ENCODE measurements at regions not wholly inside any gene's neighbourhood (a gene's known extent, or its start where the extent isn't known, plus 50 kb on each side); places are given as distances from the start of the nearest gene placed in this dataset.

DNA sequence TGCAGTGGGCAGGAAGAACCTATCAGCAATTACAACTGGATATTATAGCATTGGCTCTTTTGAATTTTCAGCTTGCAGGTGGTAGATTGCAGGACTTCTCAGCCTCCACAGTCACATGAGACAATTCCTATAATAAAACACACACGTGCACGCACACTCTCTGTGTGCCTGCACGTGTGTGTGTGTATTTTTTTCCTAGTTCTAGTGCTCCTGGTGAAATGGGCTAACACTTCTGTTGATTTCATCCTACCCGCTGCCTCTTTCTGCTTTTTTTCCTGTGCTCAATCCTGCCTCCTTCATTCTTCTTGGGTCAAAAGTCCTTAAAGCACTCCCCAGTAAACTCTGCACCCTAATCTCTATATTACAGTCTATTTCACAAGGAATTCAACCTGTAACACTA is 320.1 kb downstream of the OSTF1 start:
- no peaks in the 10 kb centered on the region for H3K23me2 ChIP-seq (ENCODE audit: insufficient read length, low read depth, low read length, poor library complexity, severe bottlenecking)
- DNase-seq: no peak
- no CpG with 5 or more reads among the region's 4 CpGs for WGBS (ENCODE audit: extremely low coverage, insufficient read length, low lambda C conversion rate)
- no peak overlapping the region for H3T11ph ChIP-seq (ENCODE audit: low read length)
- H3K4me1 ChIP-seq (ENCODE audit: insufficient read depth, low read length): no peaks in the 10 kb centered on the region
- no peak overlapping the region for H2BK120ac ChIP-seq (ENCODE audit: low read depth, low read length, poor library complexity, severe bottlenecking)
- no peaks in the 10 kb centered on the region for H3K79me1 ChIP-seq (ENCODE audit: insufficient read depth, low read depth, low read length, poor library complexity, severe bottlenecking)
- H2BK15ac ChIP-seq (ENCODE audit: low read depth, low read length): no peak overlapping the region
- H3K27ac ChIP-seq (ENCODE audit: insufficient read length, low read depth, low read length): no peak overlapping the region
- H3K4ac ChIP-seq (ENCODE audit: low read depth, low read length): no peak overlapping the region
- no peak overlapping the region for H3K4me2 ChIP-seq (ENCODE audit: insufficient read depth, insufficient read length, low read length)
- no peaks in the 10 kb centered on the region for H3K79me2 ChIP-seq (ENCODE audit: insufficient read depth, low read length)
- no peak overlapping the region for H3K14ac ChIP-seq (ENCODE audit: insufficient read depth, low read length)
- H3K56ac ChIP-seq (ENCODE audit: insufficient read length, low read depth, low read length): no peak overlapping the region
- H3K36me3 Mint-ChIP-seq (ENCODE audit: insufficient read depth in 1 of 3, low read depth in 3 of 3): no peaks in the 10 kb centered on the region
- H2BK20ac ChIP-seq (ENCODE audit: low read depth, low read length, poor library complexity, severe bottlenecking): no peak overlapping the region
- H3K4me1 Mint-ChIP-seq: 0 out of 4 replicates have a peak, but pooled peaks cover 0 to 2% of the 10 kb centered on the region in 2 experiments
- TF ChIP-seq, protein P1, sequence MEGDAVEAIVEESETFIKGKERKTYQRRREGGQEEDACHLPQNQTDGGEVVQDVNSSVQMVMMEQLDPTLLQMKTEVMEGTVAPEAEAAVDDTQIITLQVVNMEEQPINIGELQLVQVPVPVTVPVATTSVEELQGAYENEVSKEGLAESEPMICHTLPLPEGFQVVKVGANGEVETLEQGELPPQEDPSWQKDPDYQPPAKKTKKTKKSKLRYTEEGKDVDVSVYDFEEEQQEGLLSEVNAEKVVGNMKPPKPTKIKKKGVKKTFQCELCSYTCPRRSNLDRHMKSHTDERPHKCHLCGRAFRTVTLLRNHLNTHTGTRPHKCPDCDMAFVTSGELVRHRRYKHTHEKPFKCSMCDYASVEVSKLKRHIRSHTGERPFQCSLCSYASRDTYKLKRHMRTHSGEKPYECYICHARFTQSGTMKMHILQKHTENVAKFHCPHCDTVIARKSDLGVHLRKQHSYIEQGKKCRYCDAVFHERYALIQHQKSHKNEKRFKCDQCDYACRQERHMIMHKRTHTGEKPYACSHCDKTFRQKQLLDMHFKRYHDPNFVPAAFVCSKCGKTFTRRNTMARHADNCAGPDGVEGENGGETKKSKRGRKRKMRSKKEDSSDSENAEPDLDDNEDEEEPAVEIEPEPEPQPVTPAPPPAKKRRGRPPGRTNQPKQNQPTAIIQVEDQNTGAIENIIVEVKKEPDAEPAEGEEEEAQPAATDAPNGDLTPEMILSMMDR (conservative IDR thresholded peaks at IDR 0.05): no peak
- H3K9me3 ChIP-seq (ENCODE audit: control insufficient read depth, low read depth, low read length): no peaks in the 10 kb centered on the region
- H4K5ac ChIP-seq (ENCODE audit: insufficient read length, low read depth, low read length): no peak overlapping the region
- H2BK5ac ChIP-seq (ENCODE audit: insufficient read length, low read length): no peak overlapping the region
- H3K27ac Mint-ChIP-seq: no peak overlapping the region; a peak in 1 of 7 replicates
- no peak overlapping the region for H4K8ac ChIP-seq (replicated peaks; ENCODE audit: insufficient read length, low read depth, low read length)
- H3K27me3 Mint-ChIP-seq (ENCODE audit: low read depth): no peaks in the 10 kb centered on the region
- no peak overlapping the region for H3K23ac ChIP-seq (ENCODE audit: insufficient read length, low read depth, low read length)
- H3K27me3 ChIP-seq (ENCODE audit: insufficient read depth, low read length): no peaks in the 10 kb centered on the region
- H2AFZ ChIP-seq (ENCODE audit: low read length): no peak overlapping the region
- H4K91ac ChIP-seq (ENCODE audit: insufficient read length, low read depth, low read length): no peak overlapping the region
- H2AK5ac ChIP-seq (ENCODE audit: insufficient read length, low read length): no peak overlapping the region
- no peak overlapping the region for H3K18ac ChIP-seq (ENCODE audit: insufficient read length, low read depth, low read length)
- H3K9me3 Mint-ChIP-seq: peaks cover 0 to 3% of the 10 kb centered on the region in 2 experiments; a peak in 3 of 5 replicates
- no peak overlapping the region for H2BK12ac ChIP-seq (ENCODE audit: insufficient read length, low read depth, low read length)
- no peak overlapping the region for H3K4me3 Mint-ChIP-seq
- H4K20me1 ChIP-seq (ENCODE audit: control insufficient read depth, insufficient read depth, insufficient read length): no peaks in the 10 kb centered on the region
- H3K9ac ChIP-seq (ENCODE audit: extremely low read depth, insufficient read length, low read length): no peak overlapping the region

Measured in H9 (cell line).